OCI-LY1 (cell line): ENCODE measurements at regions not wholly inside any gene's neighbourhood (a gene's known extent, or its start where the extent isn't known, plus 50 kb on each side); places are given as distances from the start of the nearest gene placed in this dataset.

Experiments used
- H2AFZ ChIP-seq: fragments of 200-600 bp; sonication (generic), shearing (Covaris generic); 2 replicates; pipeline ENCODE4 v1.6.0; 2014; ENCODE audit warnings: antibody characterized with exemption, mild to moderate bottlenecking, low read length
- H3F3A ChIP-seq: fragments of 200-600 bp; sonication (generic), shearing (Covaris generic); 2 replicates; pipeline ENCODE4 v1.6.0; 2014; ENCODE audit warnings: mild to moderate bottlenecking, antibody characterized with exemption, low read length, moderate library complexity; ENCODE audit not compliant: insufficient read depth
- H3K27ac ChIP-seq: fragments of 200-600 bp; sonication (generic); 2 replicates; pipeline ENCODE4 v1.5.1; 2014; ENCODE audit warnings: low read length, mixed run types, mild to moderate bottlenecking, low read depth; ENCODE audit not compliant: poor library complexity, severe bottlenecking
- H3K27me3 ChIP-seq: fragments of 200-600 bp; sonication (generic); 2 replicates; pipeline ENCODE4 v1.6.0; 2014; ENCODE audit warnings: antibody characterized with exemption, mild to moderate bottlenecking, low read length, moderate library complexity; ENCODE audit not compliant: insufficient read depth
- H3K36me3 ChIP-seq: fragments of 200-600 bp; sonication (generic); 2 replicates; pipeline ENCODE4 v1.6.1; 2014; ENCODE audit warnings: mild to moderate bottlenecking, antibody characterized with exemption, low read length, moderate library complexity, mixed read lengths; ENCODE audit not compliant: insufficient read depth
- H3K4me1 ChIP-seq: fragments of 200-600 bp; sonication (generic); 2 replicates; pipeline ENCODE4 v1.5.1; 2014; ENCODE audit warnings: mild to moderate bottlenecking, low read length, moderate library complexity; ENCODE audit not compliant: insufficient read depth, severe bottlenecking
- H3K4me2 ChIP-seq: fragments of 200-600 bp; sonication (generic), shearing (Covaris generic); 2 replicates; pipeline ENCODE4 v1.6.1; 2014; ENCODE audit warnings: low read length
- H3K4me3 ChIP-seq: fragments of 200-600 bp; sonication (generic); 2 replicates; pipeline ENCODE4 v1.5.1; 2014; ENCODE audit warnings: low read length, low read depth, mild to moderate bottlenecking, mixed read lengths; ENCODE audit not compliant: poor library complexity, severe bottlenecking
- H3K79me2 ChIP-seq: fragments of 200-600 bp; shearing (Covaris generic); 2 replicates; pipeline ENCODE4 v1.6.1; 2016; ENCODE audit warnings: mixed run types, low read length, mixed read lengths; ENCODE audit not compliant: insufficient read depth
- H3K9ac ChIP-seq: fragments of 200-600 bp; sonication (generic), shearing (Covaris generic); 2 replicates; pipeline ENCODE4 v1.6.1; 2014; ENCODE audit warnings: mild to moderate bottlenecking, low read length, mixed read lengths
- H3K9me2 ChIP-seq: fragments of 200-600 bp; sonication (generic), shearing (Covaris generic); 2 replicates; pipeline ENCODE4 v1.6.1; 2014; ENCODE audit warnings: low read depth, mild to moderate bottlenecking, low read length, mixed read lengths
- H3K9me3 ChIP-seq: fragments of 200-600 bp; shearing (Covaris generic); 2 replicates; pipeline ENCODE4 v1.6.1; 2014; ENCODE audit warnings: low read length, mixed read lengths
- H4K20me1 ChIP-seq: fragments of 200-600 bp; sonication (generic), shearing (Covaris generic); 2 replicates; pipeline ENCODE4 v1.6.0; 2016; ENCODE audit warnings: mild to moderate bottlenecking, low read length; ENCODE audit not compliant: insufficient read depth
- CTCF ChIP-seq: fragments of 200-600 bp; sonication (generic), shearing (Covaris generic); IDR thresholded peaks from 2 replicates; pipeline ENCODE4 v1.5.1; 2017; ENCODE audit warnings: mild to moderate bottlenecking, antibody characterized with exemption, low read length, moderate library complexity, mixed read lengths
- EZH2 ChIP-seq: fragments of 200-600 bp; sonication (generic), shearing (Covaris generic); IDR thresholded peaks from 2 replicates; pipeline ENCODE4 v1.8.0; 2017; ENCODE audit warnings: borderline replicate concordance, mixed run types, mild to moderate bottlenecking, antibody characterized with exemption, low read length, moderate library complexity, mixed read lengths

- no peaks in the 10 kb centered on the region for H3K36me3 ChIP-seq
- H3K9ac ChIP-seq = no peak overlapping the region
- no peaks in the 10 kb centered on the region for H3K9me2 ChIP-seq
- no peak overlapping the region for H2AFZ ChIP-seq
- no peaks in the 10 kb centered on the region for H3K79me2 ChIP-seq
- no peaks in the 10 kb centered on the region for H3F3A ChIP-seq
- no peaks in the 10 kb centered on the region for H3K9me3 ChIP-seq
- H3K27me3 ChIP-seq = no peaks in the 10 kb centered on the region
- no peaks in the 10 kb centered on the region for H4K20me1 ChIP-seq
- no peak overlapping the region for H3K4me2 ChIP-seq
- H3K4me1 ChIP-seq = no peaks in the 10 kb centered on the region
- H3K27ac ChIP-seq = no peak overlapping the region
- no peak overlapping the region for H3K4me3 ChIP-seq
- TF ChIP-seq CTCF (no peak), EZH2 (no peak)
Observed at GRCh38 chr3:159727506-159727905, 261.1 kb upstream of the IL12A start.

GRCh38 chr3:159731254-159731653 lies 257.4 kb upstream of the IL12A start:
- Histone ChIP-seq H4K20me1 (no peaks in the 10 kb centered on the region), H3K9ac (no peak overlapping the region), H3K9me2 (no peaks in the 10 kb centered on the region), H3F3A (no peaks in the 10 kb centered on the region), H3K79me2 (no peaks in the 10 kb centered on the region), H3K4me1 (no peaks in the 10 kb centered on the region), H3K9me3 (no peaks in the 10 kb centered on the region), H3K4me3 (no peak overlapping the region), H3K4me2 (no peak overlapping the region), H3K27me3 (no peaks in the 10 kb centered on the region), H2AFZ (no peak overlapping the region), H3K27ac (no peak overlapping the region), H3K36me3 (no peaks in the 10 kb centered on the region)
- TF ChIP-seq CTCF (no peak), EZH2 (no peak)

- Histone ChIP-seq H3K4me2 (no peak overlapping the region), H3F3A (no peaks in the 10 kb centered on the region), H3K9me3 (no peaks in the 10 kb centered on the region), H3K36me3 (no peaks in the 10 kb centered on the region), H3K9ac (no peak overlapping the region), H3K4me1 (no peaks in the 10 kb centered on the region), H4K20me1 (no peaks in the 10 kb centered on the region), H2AFZ (no peak overlapping the region), H3K27ac (no peak overlapping the region), H3K9me2 (no peaks in the 10 kb centered on the region), H3K27me3 (no peaks in the 10 kb centered on the region), H3K79me2 (no peaks in the 10 kb centered on the region), H3K4me3 (no peak overlapping the region)
- TF ChIP-seq CTCF = no peak
- no peak for TF ChIP-seq EZH2
Observed at GRCh38 chr3:159732172-159733111, 256.2 kb upstream of the IL12A start.
